ENCODE measurements at regions not wholly inside any gene's neighbourhood (a gene's known extent, or its start where the extent isn't known, plus 50 kb on each side); places are given as distances from the start of the nearest gene placed in this dataset.
A peak's percentile ranks its signal among the peaks of the same experiment; 100 is the strongest.
"Not testable (repeated sequence)": the region's sequence is repeated elsewhere in the genome, so short reads cannot be mapped to it uniquely, and the experiment has no call there.

DNA sequence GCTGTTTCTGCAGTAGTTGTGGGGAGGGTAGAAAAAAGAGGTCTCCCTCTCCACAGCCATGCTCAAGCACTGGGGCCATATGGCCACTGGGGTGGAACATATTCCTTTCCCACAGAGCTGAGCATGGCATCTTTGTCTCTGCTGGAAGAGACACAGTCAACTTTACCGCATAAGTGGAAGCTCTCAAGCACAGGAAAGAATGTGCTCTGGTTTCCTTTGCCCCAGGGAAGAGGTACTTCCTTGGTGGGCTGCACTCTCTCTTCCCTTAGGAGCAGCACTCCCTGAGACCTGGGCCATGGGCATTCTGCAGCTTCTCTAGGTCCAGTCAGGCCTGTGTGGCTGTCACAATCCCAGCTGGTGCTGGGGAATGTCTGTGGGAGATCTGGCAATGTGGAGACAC lies 168.5 kb upstream of the ACTBL2 start:
- DNase-seq: no peak

DNA sequence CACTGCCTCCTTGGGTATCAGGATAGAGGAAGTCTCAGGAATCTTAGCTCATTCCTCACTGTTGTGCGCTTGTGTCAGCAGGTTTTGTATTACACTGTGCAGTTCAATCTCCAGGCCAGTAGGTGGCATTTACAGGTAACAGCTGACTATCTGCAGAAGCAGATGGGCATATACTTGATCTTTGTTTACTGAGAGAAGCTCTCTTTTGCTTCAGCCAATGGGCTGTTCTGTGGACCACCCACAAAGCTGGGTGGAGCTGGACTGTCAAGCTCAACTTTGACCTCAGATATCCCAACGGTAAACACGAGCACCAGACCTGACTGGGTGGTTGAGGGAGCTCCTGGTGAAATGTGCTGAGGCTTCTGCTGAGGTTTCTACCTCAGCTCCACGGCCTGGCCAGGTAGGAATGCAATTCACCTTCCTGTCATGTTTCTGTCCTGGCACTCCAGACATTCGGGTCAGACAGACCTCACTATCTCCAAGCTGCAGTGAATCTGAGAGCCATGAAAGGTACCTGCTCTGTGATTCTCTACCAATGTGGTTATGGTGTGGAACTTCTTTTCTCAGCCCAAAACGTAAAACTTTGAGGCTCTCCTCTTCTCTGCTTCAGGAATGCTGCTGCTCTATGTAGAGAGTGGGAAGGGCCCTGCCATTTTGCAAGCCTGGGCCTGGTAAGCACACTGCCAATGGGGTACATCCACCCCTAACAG lies 167.9 kb upstream of the ACTBL2 start:
- DNase-seq: peak in 1 of 2 donors; percentile 37

DNA sequence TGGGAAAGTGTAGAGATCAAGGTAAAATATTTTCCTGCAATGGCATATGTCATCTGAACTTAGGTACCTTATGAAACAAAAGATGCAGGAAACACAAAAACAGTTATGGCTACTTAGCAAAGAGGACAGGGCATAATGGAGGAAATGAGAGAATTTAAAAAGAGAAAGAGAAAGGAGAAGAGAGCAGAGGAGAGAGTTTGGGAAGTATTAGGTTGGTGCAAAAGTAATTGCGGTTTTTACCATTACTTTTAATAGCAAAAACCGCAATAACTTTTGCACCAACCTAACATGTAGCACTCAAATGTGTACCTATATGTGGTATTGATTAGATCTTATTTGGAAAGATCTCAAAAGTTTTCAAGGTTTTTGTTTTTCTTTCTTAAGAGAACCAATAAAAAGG lies 160.1 kb upstream of the ACTBL2 start:
- DNase-seq: no peak

DNA sequence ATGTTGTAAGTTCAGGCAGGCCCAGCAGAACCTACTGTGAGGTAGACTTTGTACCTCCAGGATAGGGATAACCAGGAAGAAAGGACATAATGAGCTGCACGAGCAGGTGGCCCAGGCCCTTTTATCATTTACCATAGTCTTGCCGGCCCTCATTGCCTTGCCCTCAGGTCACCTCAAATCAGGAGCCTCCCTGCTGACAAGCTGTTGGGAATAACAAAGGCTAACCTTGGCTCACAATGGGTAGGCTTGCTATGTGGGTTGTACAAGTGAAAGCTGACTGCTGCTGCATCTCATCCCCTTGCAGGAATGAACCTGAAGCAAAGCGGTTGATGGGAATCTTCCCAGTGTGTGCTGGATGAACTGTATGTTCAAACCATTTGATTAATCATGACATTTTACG lies 159.5 kb upstream of the ACTBL2 start:
- no peak for DNase-seq

DNA sequence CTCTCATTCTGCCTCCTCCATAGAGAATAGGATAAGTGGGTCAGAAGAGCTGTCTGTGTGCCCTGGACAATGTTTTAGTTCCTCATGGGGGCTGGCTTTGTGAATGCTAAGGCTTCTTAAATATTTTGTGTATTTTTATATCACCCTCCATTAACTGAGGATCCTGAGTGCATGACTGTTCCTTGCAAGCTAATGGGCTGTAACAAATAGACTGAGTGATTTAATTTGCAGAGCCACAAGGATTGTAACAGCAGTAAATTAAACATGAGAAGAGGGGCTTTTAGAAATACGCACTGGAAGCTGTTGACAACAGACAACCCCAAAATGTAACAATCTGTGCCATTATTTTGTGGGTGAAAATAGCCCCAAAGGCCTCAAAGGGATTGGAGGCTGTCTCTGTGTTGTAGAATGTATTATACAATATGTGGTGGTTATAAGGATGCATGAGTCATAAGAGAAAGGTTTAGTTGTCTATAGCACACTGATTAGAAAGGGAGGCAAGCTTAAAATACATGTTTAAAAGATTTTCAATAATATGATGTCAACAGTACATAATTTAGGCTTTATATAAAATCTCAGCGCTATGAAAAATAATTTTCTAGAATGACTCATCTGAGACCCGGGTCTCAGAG lies 152.7 kb upstream of the ACTBL2 start:
- DNase-seq: no peak

DNA sequence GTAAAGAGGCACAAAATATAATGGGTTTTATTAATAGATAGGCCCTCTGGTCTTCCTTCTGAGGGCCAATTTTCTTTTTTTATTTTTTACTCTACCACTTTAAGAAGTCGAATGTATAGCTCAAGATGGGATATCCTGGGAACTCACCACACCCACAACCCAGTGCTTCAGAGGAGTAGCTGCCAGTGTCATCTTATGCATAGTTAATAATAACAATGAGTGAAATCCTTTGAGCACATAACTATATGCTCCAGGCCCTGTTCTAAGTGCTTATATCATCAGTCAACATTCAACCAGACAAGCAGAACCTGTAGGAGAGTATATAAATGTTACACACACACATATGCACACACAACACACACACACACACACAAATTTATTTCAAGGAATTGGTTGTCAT lies 150.3 kb upstream of the ACTBL2 start:
- DNase-seq: no peak

DNA sequence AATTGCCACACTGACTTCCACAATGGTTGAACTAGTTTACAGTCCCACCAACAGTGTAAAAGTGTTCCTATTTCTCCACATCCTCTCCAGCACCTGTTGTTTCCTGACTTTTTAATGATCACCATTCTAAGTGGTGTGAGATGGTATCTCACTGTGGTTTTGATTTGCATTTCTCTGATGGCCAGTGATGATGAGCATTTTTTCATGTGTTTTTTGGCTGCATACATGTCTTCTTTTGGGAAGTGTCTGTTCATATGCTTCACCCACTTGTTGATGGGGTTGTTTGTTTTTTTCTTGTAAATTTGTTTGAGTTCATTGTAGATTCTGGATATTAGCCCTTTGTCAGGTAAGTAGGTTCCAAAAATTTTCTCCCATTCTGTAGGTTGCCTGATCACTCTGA lies 148.5 kb upstream of the ACTBL2 start:
- DNase-seq: not testable (repeated sequence)

DNA sequence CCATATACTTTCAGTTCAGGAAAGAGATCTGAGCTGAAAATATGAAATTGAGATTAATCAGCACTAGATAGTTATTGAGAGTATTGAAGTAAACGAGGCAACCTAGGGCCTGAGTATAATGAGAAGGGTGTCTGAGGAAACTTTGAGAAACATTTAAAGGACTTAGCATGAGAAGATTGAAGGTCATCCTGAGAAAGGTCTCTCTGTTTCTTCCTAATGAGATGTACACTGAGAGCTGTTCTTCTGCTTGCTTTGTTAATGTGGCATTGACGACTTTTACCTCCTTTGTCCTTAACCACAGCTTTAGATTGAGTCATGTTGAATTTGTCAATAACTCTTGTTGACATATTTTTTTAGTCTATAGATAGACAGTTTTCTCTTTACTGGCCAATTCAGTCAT lies 145.1 kb upstream of the ACTBL2 start:
- no peak for DNase-seq

DNA sequence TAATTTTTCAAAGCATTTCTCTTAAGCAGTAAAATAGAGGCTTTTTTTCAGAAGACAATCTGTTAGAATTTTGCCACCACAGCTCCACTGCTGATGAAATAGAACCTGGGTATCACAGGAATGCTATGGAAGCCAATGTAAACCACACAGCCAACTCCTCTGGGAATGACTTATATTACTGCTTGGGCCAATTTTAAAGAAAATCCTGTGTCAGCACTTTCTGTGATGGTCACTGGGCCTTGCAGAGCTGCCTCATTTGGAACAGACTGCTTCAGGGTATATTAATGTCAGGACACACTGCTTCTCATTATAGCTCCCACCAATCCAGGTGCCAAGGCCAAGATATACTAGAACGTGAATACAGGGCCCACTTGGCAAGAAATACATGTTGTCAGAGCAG lies 144.1 kb upstream of the ACTBL2 start:
- no peak for DNase-seq

DNA sequence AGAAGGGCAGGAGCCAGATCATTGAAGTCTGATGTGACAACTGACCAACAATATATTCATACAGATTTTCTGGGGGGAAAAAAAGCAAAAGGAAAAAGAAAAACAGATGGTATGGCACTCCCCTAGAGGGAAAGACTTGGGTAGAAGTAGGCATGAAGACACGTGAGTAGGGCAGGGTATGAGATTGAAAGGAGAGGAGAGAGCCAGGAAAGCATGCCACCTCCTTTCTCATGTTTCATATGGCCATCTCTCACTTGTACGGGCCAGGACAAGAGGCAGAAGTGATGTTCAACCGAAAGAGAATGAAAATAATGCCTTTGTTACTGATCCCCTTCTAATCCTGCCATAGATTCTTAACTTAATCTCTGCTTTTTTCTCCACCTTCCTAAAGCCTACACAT lies 139.0 kb upstream of the ACTBL2 start:
- DNase-seq: no peak

DNA sequence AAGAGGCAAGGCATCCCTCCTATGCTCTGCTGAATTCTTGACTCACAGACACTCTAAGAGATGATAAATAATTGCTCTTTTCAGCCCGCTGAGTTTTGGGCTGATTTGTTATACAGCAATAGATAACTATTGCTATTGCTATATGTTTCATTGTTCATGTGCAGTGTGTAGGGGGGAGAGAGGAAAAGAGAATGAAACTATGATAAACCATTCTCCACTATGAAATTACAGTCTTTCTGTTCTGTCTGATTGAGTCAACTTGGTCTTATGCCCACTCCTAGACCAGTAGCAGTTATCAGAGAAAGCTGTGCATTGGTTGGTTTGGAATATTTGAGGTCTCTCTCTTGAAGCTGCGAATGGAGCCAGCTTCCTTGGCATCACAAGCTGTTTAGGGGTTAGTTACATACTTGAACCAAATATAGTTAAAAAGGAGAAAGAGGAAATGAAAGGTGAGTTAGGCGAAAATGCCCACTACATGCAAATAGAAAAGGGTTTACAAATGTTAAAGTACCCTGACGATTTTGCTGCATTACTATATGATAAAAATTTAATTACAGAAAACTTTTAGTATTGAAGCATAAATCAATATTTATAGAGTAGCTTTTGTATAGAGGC lies 136.3 kb upstream of the ACTBL2 start:
- DNase-seq: no peak

DNA sequence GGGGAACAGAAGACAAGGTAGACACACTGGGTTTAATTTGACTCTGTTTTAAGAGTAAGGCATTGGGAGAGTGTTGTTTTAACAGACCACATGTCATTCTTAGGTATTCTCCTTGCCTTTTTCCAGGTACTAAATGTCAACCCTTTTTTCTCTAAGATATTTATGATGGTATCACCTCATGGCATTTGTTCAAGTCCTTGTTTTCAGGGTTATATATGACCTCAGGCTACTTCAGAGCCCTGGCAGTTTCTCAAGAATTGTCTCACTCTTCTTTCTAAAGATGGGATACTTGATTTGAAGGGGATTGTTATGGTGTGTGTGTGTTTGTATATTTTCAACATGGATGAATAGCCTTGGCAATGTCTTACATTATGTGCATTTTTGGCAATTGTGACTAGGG lies 131.1 kb upstream of the ACTBL2 start:
- no peak for DNase-seq

DNA sequence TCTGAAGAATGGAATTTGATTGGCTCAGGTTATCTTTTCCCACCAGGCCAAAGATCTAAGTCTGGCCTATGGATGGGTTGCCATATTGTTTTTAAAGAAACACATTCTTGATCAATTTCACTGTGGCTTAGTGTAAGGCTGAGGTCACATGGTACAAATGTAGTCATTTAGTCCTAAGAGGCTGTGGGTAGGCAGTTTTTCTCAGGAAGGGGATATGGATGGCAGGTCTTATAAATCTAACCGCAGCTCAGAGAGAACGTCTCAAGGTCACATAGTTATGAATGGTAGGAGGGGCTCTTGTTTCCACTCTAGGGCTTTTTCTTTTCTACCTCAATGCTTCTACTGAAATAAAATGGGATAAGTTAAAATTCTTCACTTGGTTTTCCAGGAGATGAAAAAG lies 128.6 kb upstream of the ACTBL2 start:
- DNase-seq: no peak

DNA sequence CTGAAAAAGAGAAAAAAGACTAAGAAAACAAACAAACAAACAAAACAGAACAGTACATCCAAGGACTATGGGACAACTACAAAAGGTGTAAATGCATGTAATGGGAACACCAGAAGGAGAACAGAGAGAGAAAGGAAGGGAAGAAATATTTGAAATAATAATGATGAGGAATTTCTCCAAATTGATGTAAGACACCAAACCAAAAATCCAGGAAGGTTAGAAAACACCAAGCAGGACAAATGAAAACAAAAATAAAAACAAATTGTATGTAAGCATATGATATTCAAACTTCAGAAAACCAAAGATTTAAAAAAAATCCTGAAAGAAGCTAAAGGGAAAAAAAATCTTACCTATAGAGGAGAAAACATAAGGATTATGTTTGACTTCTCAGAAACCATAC lies 125.9 kb upstream of the ACTBL2 start:
- DNase-seq: no peak

DNA sequence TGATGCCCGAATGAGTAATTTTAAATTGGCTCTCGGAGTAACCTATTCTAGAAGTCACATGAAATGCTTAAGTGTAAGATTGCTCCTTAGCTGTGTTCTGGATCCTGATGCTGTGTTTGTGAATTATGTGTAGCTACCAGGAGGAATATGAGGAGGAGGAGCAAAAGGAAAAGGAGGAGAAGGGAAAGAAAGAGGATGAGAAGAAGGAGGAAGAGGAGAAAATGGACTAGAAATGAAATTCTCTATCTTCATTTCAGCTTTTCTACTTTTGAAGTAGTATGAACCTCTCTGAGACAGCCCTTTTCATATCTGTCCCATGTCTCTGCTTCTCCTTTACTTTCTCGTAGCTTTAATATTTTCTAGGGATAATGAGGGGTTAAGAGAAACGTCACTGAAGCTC lies 119.4 kb upstream of the ACTBL2 start:
- no peak for DNase-seq

DNA sequence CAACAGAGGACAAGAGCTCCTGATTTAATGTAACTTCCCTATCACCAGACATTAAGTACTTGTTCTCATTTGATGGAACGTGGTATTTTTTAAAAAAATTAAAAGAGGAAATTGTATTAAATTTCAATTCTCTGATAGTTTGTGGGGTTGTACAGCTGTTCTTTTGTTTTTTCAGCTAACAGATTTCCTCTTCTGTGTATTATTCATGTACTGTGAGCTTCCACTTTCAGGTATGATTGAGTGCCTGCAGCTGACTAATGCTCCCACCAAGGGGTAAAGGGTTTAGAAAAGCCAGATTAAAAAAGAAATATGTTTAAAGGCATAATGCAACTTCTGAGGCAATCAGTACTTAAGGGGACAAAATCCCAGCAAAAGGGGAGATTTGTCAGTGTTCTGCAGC lies 117.7 kb upstream of the ACTBL2 start:
- no peak for DNase-seq

DNA sequence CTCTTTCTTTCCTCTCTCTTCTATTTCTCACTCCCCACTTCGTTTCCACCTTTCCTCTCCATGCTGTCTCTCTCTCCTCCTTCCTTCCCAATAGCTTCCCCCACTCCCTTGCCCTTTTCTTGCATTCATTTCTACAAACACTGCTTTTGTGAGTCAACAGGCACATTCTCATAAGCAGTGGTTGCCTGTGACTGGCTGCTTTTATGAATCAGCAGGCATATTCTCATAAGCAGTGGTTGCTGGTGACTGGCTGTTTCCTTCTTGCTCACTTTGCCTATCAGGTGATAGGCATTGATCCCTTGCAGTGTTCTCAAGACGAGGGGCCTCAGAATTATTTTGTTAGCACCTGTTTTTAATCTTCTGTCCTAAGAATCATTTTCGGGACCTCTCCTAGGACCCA lies 116.1 kb upstream of the ACTBL2 start:
- no peak for DNase-seq

DNA sequence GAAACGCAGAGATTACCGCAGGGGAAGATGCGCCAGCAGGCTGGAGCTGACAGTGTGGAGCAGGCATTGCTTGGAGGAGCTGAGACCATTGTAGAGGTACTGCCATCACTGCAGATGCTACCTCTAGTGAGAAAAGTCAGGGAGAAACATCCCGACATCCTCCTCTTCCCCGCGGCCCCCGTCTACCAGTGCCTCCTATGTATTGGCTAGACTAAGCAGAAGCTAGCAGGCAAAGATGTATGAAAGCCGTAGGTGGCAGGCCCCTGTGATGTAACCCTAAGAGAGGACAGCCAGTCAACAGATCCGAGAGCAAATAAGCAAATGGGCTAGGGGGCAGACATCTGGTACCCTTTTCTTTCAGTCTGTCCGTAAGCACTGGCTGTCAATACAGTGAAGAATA lies 115.5 kb upstream of the ACTBL2 start:
- no peak for DNase-seq

DNA sequence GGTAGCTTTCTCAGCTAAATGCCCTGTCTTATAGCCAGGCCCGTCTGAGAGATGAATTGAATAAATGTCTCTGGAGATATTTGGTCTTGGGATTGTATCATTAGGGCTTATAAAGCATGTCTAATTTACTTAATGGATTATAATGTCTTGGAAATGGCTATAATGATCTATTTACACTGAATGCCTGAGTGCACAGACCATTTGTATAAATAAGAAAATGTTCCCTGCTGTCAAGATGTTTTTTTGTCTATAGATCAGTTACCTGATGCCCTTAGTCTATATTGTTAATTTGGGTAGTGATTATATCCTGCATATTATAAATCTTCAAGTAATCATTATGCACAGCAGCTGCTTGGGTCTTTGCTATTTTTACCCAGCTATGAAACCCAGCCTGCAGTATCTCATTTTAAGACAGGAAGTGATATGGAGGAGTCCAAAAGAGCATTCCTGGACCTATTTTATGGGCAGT lies 112.9 kb upstream of the ACTBL2 start:
- no peak for DNase-seq

DNA sequence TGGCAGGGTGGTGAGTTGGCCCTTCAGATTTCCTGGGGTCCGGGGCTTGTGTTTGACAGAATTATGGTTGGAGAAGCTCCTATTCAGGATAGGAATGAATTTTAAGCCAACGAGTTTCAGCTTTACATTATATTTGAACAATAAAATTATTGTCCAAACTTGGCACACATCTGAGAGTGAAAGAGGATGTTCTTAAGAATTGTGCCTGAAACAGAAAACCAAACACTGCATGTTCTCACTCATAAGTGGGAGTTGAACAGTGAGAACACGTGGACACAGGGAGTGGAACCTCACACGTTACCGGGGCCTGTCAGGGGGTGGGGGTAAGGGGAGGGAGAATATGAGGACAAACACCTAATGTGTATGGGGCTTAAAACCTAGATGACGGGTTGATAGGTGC lies 111.8 kb upstream of the ACTBL2 start:
- no peak for DNase-seq

DNA sequence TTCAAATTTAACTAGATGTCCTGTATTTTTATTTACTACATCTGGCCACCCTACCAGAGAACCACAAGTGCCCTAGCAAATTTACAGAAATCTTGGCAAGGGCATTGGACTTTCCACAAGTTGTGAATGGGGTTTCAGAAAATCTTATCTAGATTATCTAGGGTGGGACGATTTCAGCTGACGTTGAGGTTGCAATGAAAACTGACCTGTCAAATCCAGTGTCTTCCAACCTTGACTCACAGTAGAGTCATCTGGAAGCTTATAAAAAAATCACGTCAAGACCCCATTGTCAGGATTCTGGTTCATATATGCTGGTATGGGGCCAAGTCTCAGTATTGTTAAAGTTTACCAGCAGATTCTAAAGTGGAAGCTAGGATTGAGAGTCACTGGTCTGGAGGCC lies 109.6 kb upstream of the ACTBL2 start:
- DNase-seq: no peak

DNA sequence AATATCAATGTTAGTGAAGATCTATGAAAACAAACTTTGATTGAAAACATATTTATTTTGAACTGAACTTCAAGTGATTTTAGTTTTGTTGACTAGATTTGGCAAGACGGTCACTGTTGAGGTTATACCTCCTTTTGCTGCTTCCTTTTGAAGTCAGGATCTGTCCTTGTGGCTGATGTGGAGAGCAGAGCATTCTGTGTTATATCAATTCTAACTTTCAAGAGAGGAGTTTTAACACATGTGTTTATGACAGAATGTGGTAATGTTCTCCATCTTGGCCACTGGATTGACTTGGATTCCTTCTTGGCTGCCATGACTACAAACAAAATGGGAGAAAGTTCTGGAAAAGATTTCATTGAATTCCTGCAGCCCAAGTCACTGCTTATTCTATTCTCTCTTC lies 104.0 kb upstream of the ACTBL2 start:
- no peak for DNase-seq

DNA sequence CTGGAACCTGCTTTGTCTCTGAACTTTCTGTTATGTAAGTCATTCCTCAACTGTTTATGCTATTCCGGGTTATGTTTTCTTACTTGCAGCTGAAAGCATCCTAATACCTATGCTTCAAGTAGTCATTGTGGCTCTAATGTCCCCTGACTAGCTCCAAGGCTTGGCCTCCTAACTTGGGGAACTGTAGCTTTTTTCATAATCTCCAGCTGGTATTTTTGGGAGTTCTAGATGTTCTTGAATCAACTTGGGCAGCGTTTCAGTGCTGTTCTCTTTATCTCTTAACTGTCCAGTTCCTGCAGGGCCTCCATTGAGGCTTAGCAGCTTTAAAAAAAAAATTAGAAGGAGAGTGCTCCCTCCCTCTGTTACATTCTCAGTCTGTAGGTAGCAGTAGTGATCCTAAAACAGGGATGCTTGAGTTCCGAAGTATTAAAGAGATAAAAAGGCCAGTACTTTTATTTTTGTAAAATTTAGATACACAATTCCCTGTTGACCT lies 100.0 kb upstream of the ACTBL2 start:
- no peak for DNase-seq

DNA sequence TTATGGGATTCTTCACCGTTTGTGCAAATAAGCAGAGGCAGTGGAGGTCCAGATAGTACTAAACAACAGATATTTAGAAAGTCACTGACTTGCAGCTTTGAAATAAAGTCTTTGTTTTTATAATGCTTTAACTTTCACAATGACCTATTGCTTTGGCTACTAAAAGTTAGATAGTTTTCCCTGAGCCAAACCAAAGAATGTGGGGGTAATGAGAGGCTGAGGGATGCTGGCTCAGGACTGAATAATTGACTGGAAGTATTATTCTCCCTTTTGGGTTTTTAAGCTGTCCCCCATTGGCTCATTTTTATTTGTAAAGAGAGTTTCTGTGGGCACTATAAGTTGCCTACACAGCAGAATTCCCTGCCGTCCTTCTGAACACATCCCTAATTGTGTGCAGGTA lies 99.2 kb upstream of the ACTBL2 start:
- DNase-seq: no peak
